ENCODE measurements at regions not wholly inside any gene's neighbourhood (a gene's known extent, or its start where the extent isn't known, plus 50 kb on each side); places are given as distances from the start of the nearest gene placed in this dataset.
"Not testable (repeated sequence)": the region's sequence is repeated elsewhere in the genome, so short reads cannot be mapped to it uniquely, and the experiment has no call there.

GRCh38 chr13:54077569-54077968 lies 1049.0 kb downstream of the OLFM4 start:
- DNase-seq (ENCODE audit: low read depth), result no peak
- H3K4me3 ChIP-seq (ENCODE audit: low read depth, low read length), result no peak overlapping the region
- TF ChIP-seq CTCF (conservative IDR thresholded peaks at IDR 0.05; ENCODE audit: low read depth, low read length), result no peak

- DNase-seq (ENCODE audit: low read depth), result no peak
- H3K4me3 ChIP-seq (ENCODE audit: low read depth, low read length), result no peak overlapping the region
- no peak for TF ChIP-seq CTCF (conservative IDR thresholded peaks at IDR 0.05; ENCODE audit: low read depth, low read length)
These were observed 1049.8 kb downstream of the OLFM4 start for GRCh38 chr13:54078271-54078870.

- not testable (repeated sequence) for DNase-seq (ENCODE audit: low read depth); H3K4me3 ChIP-seq (ENCODE audit: low read depth, low read length)
These were observed 1053.7 kb downstream of the OLFM4 start for GRCh38 chr13:54082309-54082708.

- no peak for DNase-seq (ENCODE audit: low read depth)
- TF ChIP-seq CTCF (conservative IDR thresholded peaks at IDR 0.05; ENCODE audit: low read depth, low read length), result no peak
- no peak overlapping the region for H3K4me3 ChIP-seq (ENCODE audit: low read depth, low read length)
These were observed 1063.3 kb downstream of the OLFM4 start for GRCh38 chr13:54091884-54092283.

- TF ChIP-seq CTCF (conservative IDR thresholded peaks at IDR 0.05; ENCODE audit: low read depth, low read length), result no peak
- no peak for DNase-seq (ENCODE audit: low read depth)
These were observed 1064.1 kb downstream of the OLFM4 start for GRCh38 chr13:54092686-54093085.

GRCh38 chr13:54110597-54110996 lies 1082.0 kb downstream of the OLFM4 start:
- DNase-seq (ENCODE audit: low read depth), result no peak
- no peak for TF ChIP-seq CTCF (conservative IDR thresholded peaks at IDR 0.05; ENCODE audit: low read depth, low read length)
- no peak overlapping the region for H3K4me3 ChIP-seq (ENCODE audit: low read depth, low read length)

More at GRCh38 chr13:54092686-54093085, 1064.1 kb downstream of the OLFM4 start:
- H3K4me3 ChIP-seq (ENCODE audit: low read depth, low read length), result no peak overlapping the region

- no peak for TF ChIP-seq CTCF (conservative IDR thresholded peaks at IDR 0.05; ENCODE audit: low read depth, low read length)
- DNase-seq (ENCODE audit: low read depth), result no peak
- H3K4me3 ChIP-seq (ENCODE audit: low read depth, low read length), result no peak overlapping the region
These were observed 1096.1 kb downstream of the OLFM4 start for GRCh38 chr13:54124700-54125099.

GRCh38 chr13:54130931-54131330 lies 1102.3 kb downstream of the OLFM4 start:
- DNase-seq (ENCODE audit: low read depth); H3K4me3 ChIP-seq (ENCODE audit: low read depth, low read length): not testable (repeated sequence)

- not testable (repeated sequence) for DNase-seq (ENCODE audit: low read depth)
These were observed 1102.8 kb downstream of the OLFM4 start for GRCh38 chr13:54131433-54131832.

GRCh38 chr13:54132127-54132526 lies 1103.5 kb downstream of the OLFM4 start:
- DNase-seq (ENCODE audit: low read depth); H3K4me3 ChIP-seq (ENCODE audit: low read depth, low read length): not testable (repeated sequence)

More at GRCh38 chr13:54131433-54131832, 1102.8 kb downstream of the OLFM4 start:
- H3K4me3 ChIP-seq (ENCODE audit: low read depth, low read length), result not testable (repeated sequence)

GRCh38 chr13:54132720-54133119 lies 1104.1 kb downstream of the OLFM4 start:
- not testable (repeated sequence) for DNase-seq (ENCODE audit: low read depth); H3K4me3 ChIP-seq (ENCODE audit: low read depth, low read length)
